K562 (cell line): ENCODE measurements at regions not wholly inside any gene's neighbourhood (a gene's known extent, or its start where the extent isn't known, plus 50 kb on each side); places are given as distances from the start of the nearest gene placed in this dataset.

Source experiments
- ATAC-seq: fragments of 200-7000 bp; cut with Tn5 transposase; 3 replicates; pipeline ENCODE4 v1.9.1; 2020; ENCODE audit warnings: moderate library complexity
- BruUV-seq: library from RNA; stranded (reverse); fragments of 400-500 nt; replicated peaks from 2 replicates; lab custom pipeline; 2021; lab: Mats Ljungman, UMichigan
- CTCF ChIA-PET: fragments of 300-600 bp; formaldehyde crosslinking; extraction: SDS; loops from one replicate; lab custom pipeline; 2021; ENCODE audit warnings: low intra/inter-chr PET ratio; lab: Yijun Ruan, JAX
- POLR2A ChIA-PET: fragments of 300-600, 350-650 bp; sonication (Branson Sonifier 250); formaldehyde crosslinking; extraction: SDS; loops from one replicate; lab custom pipeline; 2021; ENCODE audit warnings: antibody characterized with exemption, inconsistent platforms; lab: Yijun Ruan, JAX
- DNase-seq, 4 experiments: peaks; one replicate each; pipeline versions ENCODE4 v3.0.0 to v3.0.0-alpha.2; 2011 to 2018; ENCODE audit warnings: low spot score in 3 of 4, mixed read lengths in 3 of 4; ENCODE audit errors: extremely low read depth in 1 of 4
- FAIRE-seq: peaks from 2 replicates; lab custom pipeline; 2011; peaks lifted over from hg19 to GRCh38; lab: Jason Lieb, UNC
- H2AFZ ChIP-seq: 2 replicates; pipeline ENCODE4 v1.6.0; 2011; ENCODE audit warnings: low read depth, low read length, control low read depth, inconsistent platforms
- H3K27ac ChIP-seq: fragments of 200-600 bp; 3 replicates; pipeline ENCODE4 v1.8.0; 2011; ENCODE audit warnings: low read depth, mild to moderate bottlenecking, control low read depth, inconsistent platforms, low read length, moderate library complexity, mixed read lengths; ENCODE audit errors: extremely low read depth
- H3K27me3 ChIP-seq, 2 experiments: fragments of 300-600 bp in 1 of 2; 2 replicates in 1 of 2; 3 replicates in 1 of 2; pipeline versions ENCODE4 v1.6.0 to v1.8.0; 2011; ENCODE audit warnings: inconsistent platforms in 2 of 2, low read length in 2 of 2, mild to moderate bottlenecking in 1 of 2, mixed read lengths in 1 of 2, moderate library complexity in 1 of 2; ENCODE audit not compliant: control insufficient read depth in 2 of 2, insufficient read depth in 2 of 2
- H3K36me3 ChIP-seq: fragments of 300-600 bp; 3 replicates; pipeline ENCODE4 v1.8.0; 2011; ENCODE audit warnings: mild to moderate bottlenecking, low read length, inconsistent platforms; ENCODE audit not compliant: control insufficient read depth, insufficient read depth
- H3K4me1 ChIP-seq, 2 experiments: fragments of 200-600 bp in 1 of 2; replicated peaks in 1 of 2; 2 replicates in 1 of 2; 3 replicates in 1 of 2; pipeline versions ENCODE4 v1.5.1 to v1.8.0; 2011; ENCODE audit warnings: inconsistent platforms in 2 of 2, low read length in 2 of 2, mild to moderate bottlenecking in 1 of 2, mixed read lengths in 1 of 2, moderate library complexity in 1 of 2; ENCODE audit not compliant: control insufficient read depth in 2 of 2, insufficient read depth in 2 of 2
- H3K4me2 ChIP-seq: 2 replicates; pipeline ENCODE4 v1.6.1; 2011; ENCODE audit warnings: low read length, control low read depth, inconsistent platforms, mixed read lengths; ENCODE audit not compliant: insufficient read depth
- H3K4me3 ChIP-seq: fragments of 200-600 bp; sonication (generic), shearing (Covaris generic); 2 replicates; pipeline ENCODE4 v1.5.1; 2016; ENCODE audit warnings: control low read depth, inconsistent platforms
- H3K79me2 ChIP-seq: fragments of 200-600 bp; 3 replicates; pipeline ENCODE4 v1.8.0; 2011; ENCODE audit warnings: low read length, inconsistent platforms; ENCODE audit not compliant: control insufficient read depth, insufficient read depth
- H3K9ac ChIP-seq, 2 experiments: 2 replicates each; pipeline versions ENCODE4 v1.6.0 to v1.6.1; 2011; ENCODE audit warnings: low read depth in 2 of 2, low read length in 2 of 2, control low read depth in 1 of 2, inconsistent platforms in 1 of 2, mild to moderate bottlenecking in 1 of 2, mixed read lengths in 1 of 2; ENCODE audit not compliant: insufficient read depth in 1 of 2
- H3K9me1 ChIP-seq: one replicate; pipeline ENCODE4 v1.6.0; 2011; ENCODE audit warnings: inconsistent platforms, mild to moderate bottlenecking, low read length, moderate library complexity; ENCODE audit not compliant: control insufficient read depth, insufficient read depth
- H3K9me3 ChIP-seq: replicated peaks from 2 replicates; pipeline ENCODE4 v1.5.1; 2011; ENCODE audit warnings: low read depth, low read length, inconsistent platforms; ENCODE audit not compliant: control insufficient read depth, insufficient read depth
- H4K20me1 ChIP-seq: replicated peaks from 2 replicates; pipeline ENCODE4 v1.6.1; 2011; ENCODE audit warnings: low read length, inconsistent platforms, mixed read lengths; ENCODE audit not compliant: control insufficient read depth, insufficient read depth
- ARID1B ChIP-seq: fragments of 450-650 bp; IDR thresholded peaks from 2 replicates; pipeline ENCODE4 v1.6.1; 2016; ENCODE audit warnings: antibody characterized with exemption, mild to moderate bottlenecking, inconsistent platforms
- ESRRA ChIP-seq: fragments of 450-650 bp; IDR thresholded peaks from 2 replicates; pipeline ENCODE4 v1.6.1; 2014; ENCODE audit warnings: low read depth, mild to moderate bottlenecking, moderate library complexity, borderline replicate concordance
- KAT7 ChIP-seq: sonication (generic); formaldehyde crosslinking; IDR thresholded peaks from 2 replicates; pipeline ENCODE4 v1.8.0; 2022; ENCODE audit warnings: missing genetic modification reagents, mild to moderate bottlenecking, borderline replicate concordance
- MTA2 ChIP-seq: fragments of 450-650 bp; IDR thresholded peaks from 2 replicates; pipeline ENCODE4 v1.6.1; 2016; ENCODE audit warnings: low read depth
- NCOA1 ChIP-seq: fragments of 450-650 bp; IDR thresholded peaks from 2 replicates; pipeline ENCODE4 v1.6.1; 2016; ENCODE audit warnings: low read depth
- POLR3A ChIP-seq: IDR thresholded peaks from 2 replicates; pipeline ENCODE4 v1.6.1; 2011; ENCODE audit warnings: borderline replicate concordance, mild to moderate bottlenecking, moderate library complexity; ENCODE audit not compliant: insufficient read length, insufficient read depth; ENCODE audit errors: extremely low read depth
- SMARCE1 ChIP-seq: fragments of 450-650 bp; IDR thresholded peaks from 2 replicates; pipeline ENCODE4 v1.7.1; 2016; ENCODE audit warnings: mild to moderate bottlenecking
- SREBF1 ChIP-seq: fragments of 150-350 bp; IDR thresholded peaks from 2 replicates; pipeline ENCODE4 v1.6.1; 2014; ENCODE audit warnings: antibody characterized with exemption, low read depth, low read length, borderline replicate concordance
- TOE1 ChIP-seq, 2 experiments: fragments of 450-650 bp in 1 of 2; sonication (generic) in 1 of 2; formaldehyde crosslinking in 1 of 2; IDR thresholded peaks; 2 replicates each; pipeline versions ENCODE4 v1.7.1 to v1.8.0; 2016 to 2022; ENCODE audit warnings: borderline replicate concordance in 2 of 2, mild to moderate bottlenecking in 2 of 2, antibody characterized with exemption in 1 of 2, inconsistent platforms in 1 of 2, low read depth in 1 of 2, missing genetic modification reagents in 1 of 2, moderate library complexity in 1 of 2
- ZBTB1 ChIP-seq: sonication (generic); formaldehyde crosslinking; IDR thresholded peaks from 2 replicates; pipeline ENCODE4 v1.8.1; 2023; ENCODE audit warnings: missing genetic modification reagents, low read depth, mild to moderate bottlenecking, borderline replicate concordance
- ZNF75A ChIP-seq: fragments of 450-650 bp; formaldehyde crosslinking; IDR thresholded peaks from 2 replicates; pipeline ENCODE4 v1.4.0; 2020; ENCODE audit warnings: mild to moderate bottlenecking
- WGBS: fragments of 100-300 bp; shearing (Covaris generic); methylation state at CpG from one replicate; pipeline ENCODE4 v1.1.6; 2016; ENCODE audit warnings: low coverage, mixed read lengths; ENCODE audit not compliant: insufficient coverage; ENCODE audit errors: missing lambda C conversion rate; 5-methylcytosine and 5-hydroxymethylcytosine counted together
- in situ Hi-C: fragments of 300-500 bp; cut with MboI; formaldehyde crosslinking; loops from 4 replicates; pipeline ENCODE4 v1.15.0; 2018; ENCODE audit warnings: inconsistent platforms, mixed read lengths
- intact Hi-C: fragments of 100-400 bp; cut with micrococcal nuclease; formaldehyde crosslinking; loops from 2 replicates; pipeline ENCODE4 v1.14.2; 2022

- no peak overlapping the region for H3K4me3 ChIP-seq
- WGBS, result 26% methylated on average over 3 of the region's 4 CpGs
- ChIA-PET CTCF (no interaction called here), POLR2A (no interaction called here)
- H3K9me3 ChIP-seq, result no peaks in the 10 kb centered on the region
- ATAC-seq, result no peak
- H3K9ac ChIP-seq, result no peak overlapping the region
- no peak overlapping the region for H2AFZ ChIP-seq
- TF ChIP-seq ESRRA (no peak), NCOA1 (no peak), ZNF75A (CRISPR knock-in tag) (no peak), MTA2 (no peak), SMARCE1 (no peak), ZBTB1 (CRISPR knock-in tag) (no peak), KAT7 (CRISPR knock-in tag) (no peak), TOE1 (IDR thresholded peaks at IDR 0.05; ENCODE audit: borderline replicate concordance) (no peak), TOE1 (CRISPR knock-in tag; IDR thresholded peaks at IDR 0.05; ENCODE audit: borderline replicate concordance, low read depth) (no peak), SREBF1 (no peak), ARID1B (no peak), POLR3A (no peak)
- H3K27me3 ChIP-seq, result no peaks in the 10 kb centered on the region
- no peaks in the 10 kb centered on the region; a peak in 2 of 5 replicates for H3K4me1 ChIP-seq
- H3K4me2 ChIP-seq, result no peak overlapping the region
- in situ Hi-C loops (no loop called here), intact Hi-C loops (no loop called here)
- no peak overlapping the region for H3K27ac ChIP-seq
- H3K79me2 ChIP-seq, result no peaks in the 10 kb centered on the region
- H3K9me1 ChIP-seq, result no peaks in the 10 kb centered on the region
- BruUV-seq, result no TSS peak
- no peaks in the 10 kb centered on the region for H3K36me3 ChIP-seq
- H4K20me1 ChIP-seq, result no peaks in the 10 kb centered on the region
- FAIRE-seq, result no peak
- DNase-seq, result no peak
Observed at GRCh38 chr14:65296876-65297275, 115.7 kb upstream of the FUT8 start.
